HG03108 (cell line): ENCODE measurements at regions not wholly inside any gene's neighbourhood (a gene's known extent, or its start where the extent isn't known, plus 50 kb on each side); places are given as distances from the start of the nearest gene placed in this dataset.
"Not testable (repeated sequence)": the region's sequence is repeated elsewhere in the genome, so short reads cannot be mapped to it uniquely, and the experiment has no call there.

Experiments used
- ATAC-seq: cut with Tn5 transposase; IDR thresholded peaks from one replicate; pipeline ENCODE4 v1.9.1; 2021; ENCODE audit warnings: moderate library complexity; ENCODE audit not compliant: unreplicated experiment

- ATAC-seq: no peak
Observed at GRCh38 chr12:124477107-124477915, 90.1 kb downstream of the NCOR2 start.

- no peak for ATAC-seq
Observed at GRCh38 chr12:124476011-124476400, 91.4 kb downstream of the NCOR2 start.

- no peak for ATAC-seq
Observed at GRCh38 chr12:124475295-124476010, 92.0 kb downstream of the NCOR2 start.

GRCh38 chr12:124474709-124475108, 92.7 kb downstream of the NCOR2 start:
- no peak for ATAC-seq

GRCh38 chr12:124472690-124473279, 94.6 kb downstream of the NCOR2 start:
- no peak for ATAC-seq

- no peak for ATAC-seq
Observed at GRCh38 chr12:124471828-124472227, 95.6 kb downstream of the NCOR2 start.

- no peak for ATAC-seq
Observed at GRCh38 chr12:124470806-124471205, 96.6 kb downstream of the NCOR2 start.

GRCh38 chr12:124470139-124470538, 97.3 kb downstream of the NCOR2 start:
- ATAC-seq: no peak

- ATAC-seq: no peak
Observed at GRCh38 chr12:124469193-124469888, 98.1 kb downstream of the NCOR2 start.

GRCh38 chr12:124467549-124467948, 99.9 kb downstream of the NCOR2 start:
- ATAC-seq: not testable (repeated sequence)

- ATAC-seq: peak; percentile 96
Observed at GRCh38 chr12:124466216-124467128, 100.9 kb downstream of the NCOR2 start.

GRCh38 chr12:124465473-124465872, 101.9 kb downstream of the NCOR2 start:
- no peak for ATAC-seq

- ATAC-seq: no peak
Observed at GRCh38 chr12:124464830-124465229, 102.6 kb downstream of the NCOR2 start.

GRCh38 chr12:124464062-124464461, 103.3 kb downstream of the NCOR2 start:
- no peak for ATAC-seq

- ATAC-seq: no peak
Observed at GRCh38 chr12:124463341-124463921, 104.0 kb downstream of the NCOR2 start.

- no peak for ATAC-seq
Observed at GRCh38 chr12:124462750-124463149, 104.7 kb downstream of the NCOR2 start.

GRCh38 chr12:124461851-124462623, 105.4 kb downstream of the NCOR2 start:
- no peak for ATAC-seq

- ATAC-seq: no peak
Observed at GRCh38 chr12:124461241-124461673, 106.2 kb downstream of the NCOR2 start.

- ATAC-seq: no peak
Observed at GRCh38 chr12:124460771-124461170, 106.6 kb downstream of the NCOR2 start.
